GM21390 (cell line): ENCODE measurements at regions not wholly inside any gene's neighbourhood (a gene's known extent, or its start where the extent isn't known, plus 50 kb on each side); places are given as distances from the start of the nearest gene placed in this dataset.

Experiments used
- ATAC-seq: cut with Tn5 transposase; IDR thresholded peaks from one replicate; pipeline ENCODE4 v1.9.1; 2021; ENCODE audit not compliant: unreplicated experiment

DNA sequence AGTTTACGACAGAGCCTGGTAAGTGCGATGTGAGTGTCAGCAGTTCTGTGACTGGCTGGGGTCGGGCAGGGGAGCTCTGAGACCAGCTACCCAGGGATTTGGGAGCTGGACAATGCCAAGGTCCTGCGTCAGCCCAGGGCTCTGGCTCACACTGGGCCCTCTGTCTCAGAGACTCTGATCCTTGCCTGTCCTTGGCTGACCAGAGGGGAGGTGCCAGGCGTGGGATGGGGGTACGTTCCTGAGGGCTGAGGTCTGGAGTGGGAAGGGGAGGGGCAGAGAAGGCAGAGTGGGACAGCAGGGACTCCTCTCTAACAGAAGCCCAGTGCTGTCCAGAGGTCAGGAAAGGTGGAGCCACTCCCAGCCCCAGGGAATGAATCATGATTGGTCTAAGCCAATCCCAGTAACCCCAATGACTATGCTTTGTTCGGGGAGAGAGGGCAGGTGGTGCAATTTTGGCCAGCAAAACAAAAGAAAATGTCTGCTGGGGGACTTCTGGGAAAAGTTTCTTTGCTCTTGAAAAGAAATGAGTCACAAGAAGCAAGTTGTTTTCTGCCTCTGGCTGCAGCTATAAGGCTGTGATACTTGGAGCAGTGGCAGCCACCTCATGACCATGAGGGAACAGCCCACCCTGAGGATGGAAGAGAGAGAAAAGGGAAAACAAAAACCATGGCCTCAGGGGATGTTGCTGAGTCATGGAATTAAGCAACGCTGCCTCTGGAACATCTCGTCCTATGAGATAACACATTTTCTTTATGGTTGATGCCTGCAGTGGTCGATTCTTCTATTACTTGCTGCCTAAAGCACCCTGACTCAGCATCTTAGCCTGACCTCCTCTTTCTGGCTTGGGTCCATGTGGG is 108.3 kb downstream of the CHST1 start:
- no peak for ATAC-seq

DNA sequence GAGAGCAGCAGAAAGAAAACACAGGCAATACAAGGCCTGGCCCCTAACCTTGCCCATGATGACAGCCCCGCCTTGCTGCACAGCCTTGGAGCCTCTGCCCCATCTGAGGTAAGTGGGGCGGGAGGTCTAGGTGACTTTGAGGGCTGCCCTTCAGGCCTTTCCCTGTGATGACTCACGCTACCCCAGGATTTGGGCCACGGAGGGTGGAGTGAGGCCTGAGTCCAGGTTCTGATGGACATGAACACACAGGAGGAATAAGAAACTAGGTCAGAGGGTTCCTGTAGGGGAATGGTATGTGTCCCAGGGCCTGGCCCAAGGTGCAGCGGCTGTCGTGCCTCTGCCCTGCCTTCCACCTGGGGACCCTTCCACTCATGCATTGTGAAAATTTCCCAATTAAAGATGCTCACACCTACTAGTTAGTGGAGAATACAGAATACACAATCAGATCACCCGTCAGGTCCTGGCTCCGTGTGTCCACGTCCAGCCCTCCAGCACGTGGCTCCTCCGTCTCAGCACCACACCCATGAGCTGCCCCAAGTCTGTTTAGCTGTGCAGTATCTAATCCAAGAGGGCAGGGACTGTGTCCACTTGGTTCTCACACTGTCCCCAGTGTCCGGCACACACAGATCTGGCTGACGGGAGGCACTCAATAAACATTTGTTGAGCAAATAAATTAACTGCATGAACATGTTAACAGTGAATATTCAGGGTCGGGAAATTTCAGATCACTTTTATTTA is 111.0 kb downstream of the CHST1 start:
- no peak for ATAC-seq

DNA sequence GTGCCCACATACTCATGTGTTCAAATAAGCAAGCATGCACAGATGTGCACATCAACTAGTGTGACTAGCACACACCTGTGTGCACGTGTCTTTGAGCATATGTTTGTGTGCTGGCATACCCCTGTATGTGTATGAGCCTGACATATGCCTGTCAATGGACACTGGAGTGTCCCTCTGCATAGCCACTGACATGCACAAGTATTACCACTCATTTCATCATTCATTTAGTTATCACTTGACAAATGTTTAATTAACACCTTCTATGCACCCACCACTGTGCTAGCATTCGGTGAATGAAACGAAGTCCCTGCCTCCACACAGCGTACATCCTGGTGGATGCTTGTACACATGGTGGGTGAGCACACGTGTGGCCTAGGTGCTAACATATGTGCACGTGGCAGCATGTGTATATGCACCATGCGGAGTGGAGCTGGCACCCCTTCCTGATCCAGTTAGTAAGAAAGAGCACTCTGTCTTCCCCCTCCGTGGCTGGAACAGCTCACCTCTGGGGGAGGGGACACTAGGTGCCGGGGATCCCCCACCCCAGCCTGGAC is 112.0 kb downstream of the CHST1 start:
- no peak for ATAC-seq

DNA sequence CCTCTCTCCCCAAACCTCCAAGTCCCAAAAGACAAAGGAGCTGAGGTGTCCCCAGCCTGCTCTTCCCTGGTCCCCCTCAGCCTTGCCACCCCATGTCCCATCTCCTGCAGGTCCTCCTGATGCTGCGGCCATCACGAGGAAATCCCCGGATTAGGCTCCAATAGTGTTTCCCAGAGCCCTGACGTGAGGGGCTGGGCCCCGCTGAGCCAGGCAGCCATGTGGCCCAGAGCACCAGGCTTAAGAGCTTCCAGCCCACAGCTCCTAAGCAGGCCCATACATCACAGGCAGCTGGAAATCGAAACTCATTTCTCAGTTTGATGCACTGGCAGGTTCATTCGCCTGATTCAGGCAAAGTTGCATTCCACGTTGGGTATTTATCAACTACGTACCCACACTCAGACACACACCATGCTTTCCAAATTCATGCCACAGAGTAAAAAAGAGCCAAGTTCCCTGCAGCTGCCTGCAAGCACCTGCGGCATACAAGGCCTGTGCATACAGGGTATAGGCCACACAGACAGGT is 114.2 kb downstream of the CHST1 start:
- ATAC-seq: no peak

- no peak for ATAC-seq
Measured at GRCh38 chr11:45549257-45549656, 116.2 kb downstream of the CHST1 start.

- ATAC-seq: no peak
Measured at GRCh38 chr11:45546366-45546765, 119.1 kb downstream of the CHST1 start.

DNA sequence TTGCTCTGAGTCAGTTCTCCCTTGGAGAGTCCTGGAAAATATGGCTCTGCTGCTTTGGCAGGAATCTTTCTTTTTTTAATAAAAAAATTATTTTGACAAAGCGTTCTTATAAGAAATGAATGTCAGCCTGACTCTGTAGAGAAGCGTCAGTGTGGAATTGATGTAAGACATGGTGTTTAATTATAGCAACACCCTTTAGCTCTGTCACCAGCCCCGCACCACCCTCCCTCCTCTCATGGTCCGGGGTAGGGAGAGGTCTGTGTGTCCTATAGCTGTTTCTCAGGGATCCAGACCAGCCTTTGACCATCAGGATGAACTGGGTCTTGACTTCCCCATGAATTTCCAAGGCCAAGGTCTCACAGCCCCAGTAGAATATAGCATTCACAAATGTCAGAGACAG is 120.6 kb downstream of the CHST1 start:
- no peak for ATAC-seq

- no peak for ATAC-seq
Measured at GRCh38 chr11:45543808-45544422, 121.5 kb downstream of the CHST1 start.

- no peak for ATAC-seq
Measured at GRCh38 chr11:45543081-45543480, 122.3 kb downstream of the CHST1 start.

DNA sequence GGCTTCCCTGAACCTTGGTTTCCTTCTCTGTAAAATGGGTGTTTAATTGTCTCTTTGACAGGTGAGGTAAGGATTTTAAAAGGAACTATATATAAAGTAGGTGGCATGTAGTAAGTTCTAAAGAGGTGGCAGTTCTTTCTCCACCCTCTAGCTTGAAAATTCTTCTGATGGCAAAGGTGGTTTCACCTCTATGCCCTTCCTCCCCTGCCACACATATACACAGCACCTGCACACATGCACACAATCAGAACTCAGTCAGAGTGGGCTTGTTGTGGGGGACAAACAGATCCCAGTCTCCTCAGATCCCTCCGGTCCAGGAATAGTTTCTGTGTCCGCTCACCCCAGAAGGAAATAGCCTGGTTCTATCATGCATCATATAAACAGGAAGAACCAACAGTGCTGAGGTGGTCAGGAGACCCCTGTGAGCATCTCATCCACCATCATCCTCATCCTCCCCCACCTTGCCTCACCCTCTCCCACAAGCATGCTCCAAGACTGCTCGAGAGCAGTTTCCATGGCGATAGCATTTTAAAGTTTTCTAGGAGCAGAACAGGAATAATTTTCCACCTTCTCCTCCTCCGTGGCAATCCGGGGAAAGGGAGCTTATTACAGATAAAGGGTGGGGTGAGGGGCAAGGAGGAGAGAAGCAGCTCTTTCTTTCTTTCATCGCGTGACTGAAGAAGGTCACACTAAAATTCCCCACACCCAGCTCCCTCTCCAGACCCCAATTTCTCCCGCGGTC is 123.6 kb downstream of the CHST1 start:
- no peak for ATAC-seq

GRCh38 chr11:45538939-45539338 is 126.5 kb downstream of the CHST1 start:
- no peak for ATAC-seq

DNA sequence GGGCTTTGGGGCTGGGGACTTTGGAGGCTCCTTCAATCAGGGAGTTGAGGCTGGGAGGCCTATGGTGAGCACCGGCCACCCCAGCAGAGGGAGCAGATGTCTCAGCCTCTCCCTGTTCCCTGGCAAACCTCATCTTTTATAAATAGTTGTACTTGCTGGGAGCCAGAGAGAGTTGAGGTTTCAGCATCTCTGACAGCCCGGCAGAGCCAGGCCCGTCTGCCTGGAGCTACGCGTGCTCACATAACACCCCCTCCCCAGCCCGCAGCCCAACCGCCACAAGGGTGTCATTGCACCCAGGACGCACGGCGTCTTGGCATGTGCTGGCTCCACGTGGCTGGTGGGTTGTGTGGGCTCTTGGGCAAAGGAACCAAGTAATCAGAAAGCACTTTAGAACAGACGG is 127.1 kb downstream of the CHST1 start:
- no peak for ATAC-seq

DNA sequence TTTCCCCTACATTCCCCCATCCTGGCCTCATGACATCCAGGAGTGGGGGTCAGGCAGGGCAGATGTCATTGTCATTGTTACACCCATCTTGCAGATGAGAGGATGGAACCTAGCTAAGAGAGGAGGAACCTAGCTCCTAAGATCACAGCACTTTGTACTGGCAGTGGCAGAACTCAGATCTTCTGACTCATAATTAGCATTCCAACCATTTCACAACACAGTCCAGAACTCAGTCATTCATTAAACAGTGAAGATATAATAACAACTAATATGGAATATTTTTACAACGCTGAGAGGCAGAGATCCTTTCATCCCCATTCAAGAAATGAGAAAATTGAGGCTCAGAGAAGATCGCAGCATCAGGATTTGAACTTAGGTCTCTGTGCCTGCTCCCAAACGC is 127.8 kb downstream of the CHST1 start:
- ATAC-seq: no peak

GRCh38 chr11:45535033-45535432 is 130.4 kb downstream of the CHST1 start:
- no peak for ATAC-seq

DNA sequence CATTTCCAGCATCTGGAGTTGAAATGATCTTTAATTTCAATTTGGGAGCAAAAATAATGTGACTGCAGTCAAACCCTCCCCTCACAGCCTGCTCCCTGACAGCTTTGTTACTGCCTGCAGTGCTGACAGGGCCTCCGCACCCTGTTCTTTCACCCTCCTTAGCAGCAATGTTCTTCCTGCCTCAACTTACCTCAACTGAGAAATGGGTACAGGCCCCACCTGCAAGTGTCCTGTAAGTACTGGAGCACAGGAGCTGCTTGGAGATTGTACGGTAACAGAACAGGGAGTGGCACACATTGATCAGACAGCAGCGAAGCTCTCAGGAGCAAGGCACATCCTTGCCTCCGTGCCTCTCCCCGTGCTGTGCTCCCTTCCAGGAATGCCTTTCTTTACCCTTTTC is 131.3 kb downstream of the CHST1 start:
- no peak for ATAC-seq

DNA sequence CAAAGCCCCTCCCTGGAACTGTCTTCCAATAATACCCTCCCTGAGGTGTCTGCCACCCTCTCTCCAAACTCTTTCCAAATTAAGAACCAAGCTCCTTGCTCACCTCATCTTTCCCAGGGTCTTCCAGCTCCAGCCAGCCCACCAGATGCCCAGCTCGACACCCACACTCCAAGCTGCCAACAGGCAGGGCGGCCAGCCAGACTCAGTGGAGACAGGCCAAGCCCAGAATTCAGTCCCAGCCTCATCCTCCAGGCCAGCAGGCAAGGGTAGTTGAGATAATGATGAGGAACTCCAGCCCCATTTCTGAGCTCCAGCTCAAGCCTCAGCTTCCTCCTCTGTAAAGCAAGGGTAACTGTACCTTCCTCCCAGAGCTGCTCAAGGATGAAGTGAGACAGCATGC is 132.9 kb downstream of the CHST1 start:
- ATAC-seq: no peak

GRCh38 chr11:45530776-45531175 is 134.6 kb downstream of the CHST1 start:
- no peak for ATAC-seq

GRCh38 chr11:45530111-45530510 is 135.3 kb downstream of the CHST1 start:
- no peak for ATAC-seq

DNA sequence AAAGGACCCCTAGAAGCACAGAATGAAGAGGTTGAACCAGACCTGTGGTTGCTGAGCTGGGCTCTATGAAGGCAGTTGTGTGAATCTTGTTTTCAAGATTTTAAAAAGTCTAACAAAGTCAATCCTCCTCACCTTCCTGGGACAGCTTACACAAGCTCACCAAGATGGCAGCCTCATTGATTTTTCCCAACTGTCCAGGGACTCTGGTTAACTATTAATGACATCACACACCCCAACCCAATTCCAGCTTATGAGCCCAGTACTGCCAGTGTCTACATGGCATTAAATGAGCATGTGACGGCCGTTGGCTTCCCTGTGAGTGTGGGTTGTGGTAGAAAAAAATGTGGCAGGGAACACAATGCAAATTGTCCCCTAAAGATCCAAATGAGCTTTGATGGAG is 137.0 kb downstream of the CHST1 start:
- no peak for ATAC-seq

GRCh38 chr11:45527898-45528297 is 137.5 kb downstream of the CHST1 start:
- ATAC-seq: no peak

GRCh38 chr11:45525393-45525792 is 140.0 kb downstream of the CHST1 start:
- no peak for ATAC-seq
